ENCODE measurements at regions not wholly inside any gene's neighbourhood (a gene's known extent, or its start where the extent isn't known, plus 50 kb on each side); places are given as distances from the start of the nearest gene placed in this dataset.

GRCh38 chr13:60873116-60873515 lies 476.1 kb downstream of the TDRD3 start:
- TF ChIP-seq CTCF (conservative IDR thresholded peaks at IDR 0.05 in 1 of 2, IDR thresholded peaks at IDR 0.05 in 1 of 2; ENCODE audit: extremely low read depth in 1 of 2, insufficient read depth in 1 of 2, low read depth in 1 of 2, low read length in 2 of 2) (no peak), EZH2 (IDR thresholded peaks at IDR 0.05; ENCODE audit: borderline replicate concordance, low read length) (no peak)

Measured in mammary epithelial cell (primary cell).